ENCODE measurements at regions not wholly inside any gene's neighbourhood (a gene's known extent, or its start where the extent isn't known, plus 50 kb on each side); places are given as distances from the start of the nearest gene placed in this dataset.

DNA sequence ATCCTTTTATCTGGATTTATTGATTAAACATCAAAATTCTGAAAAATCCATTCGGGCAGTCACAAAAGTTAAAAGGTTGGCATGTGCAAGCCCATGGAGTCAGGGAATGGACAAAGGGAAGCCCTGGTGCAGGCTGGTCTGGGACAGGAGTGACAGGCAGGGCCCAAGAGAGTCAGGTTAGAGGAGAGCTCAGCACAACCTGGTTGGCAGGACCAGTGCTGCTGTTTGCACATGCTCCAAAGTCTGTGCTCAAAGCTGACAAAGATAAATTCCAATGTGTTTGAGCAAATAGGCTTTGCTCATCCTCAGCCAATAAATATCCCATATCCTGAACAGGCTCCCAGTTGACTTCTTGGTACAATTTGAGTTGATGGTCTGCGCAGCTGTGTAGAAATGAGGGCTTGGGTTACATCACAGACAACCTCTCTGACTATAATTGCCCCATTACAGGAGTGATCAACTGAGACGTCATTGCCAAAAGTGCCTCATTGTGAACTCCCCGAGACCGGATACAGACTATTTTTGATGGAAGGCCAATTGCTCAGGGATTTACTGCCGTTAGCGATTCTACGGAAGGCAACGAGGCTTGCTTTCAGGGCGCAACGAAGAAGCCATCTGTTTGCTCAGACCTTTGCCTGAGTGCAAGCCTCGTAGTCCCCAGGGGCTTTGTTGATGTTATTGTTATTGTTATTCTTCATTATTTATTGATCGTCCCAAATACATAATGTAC is 1008.1 kb upstream of the TENM3 start:
- Mint-ChIP-seq H3K27me3 (ENCODE audit: insufficient read depth, unreplicated experiment) (no peaks in the 10 kb centered on the region), H3K27ac (ENCODE audit: low read depth, unreplicated experiment) (no peak overlapping the region), H3K9me3 (ENCODE audit: unreplicated experiment) (no peaks in the 10 kb centered on the region), H3K4me1 (ENCODE audit: insufficient read depth, unreplicated experiment) (no peaks in the 10 kb centered on the region), H3K4me3 (ENCODE audit: unreplicated experiment) (no peak overlapping the region), H3K36me3 (ENCODE audit: insufficient read depth, unreplicated experiment) (no peaks in the 10 kb centered on the region)
- intact Hi-C loops (cut with micrococcal nuclease): no loop called here
- no TSS peak for BruUV-seq (replicated peaks)
- no peak for DNase-seq (ENCODE audit: unreplicated experiment)
- ChIA-PET POLR2A (no interaction called here), CTCF (no interaction called here)
- TF ChIP-seq CTCF (IDR thresholded peaks at IDR 0.05; ENCODE audit: unreplicated experiment): no peak

- Mint-ChIP-seq H3K27me3 (ENCODE audit: insufficient read depth, unreplicated experiment) (no peaks in the 10 kb centered on the region), H3K4me1 (ENCODE audit: insufficient read depth, unreplicated experiment) (no peaks in the 10 kb centered on the region), H3K36me3 (ENCODE audit: insufficient read depth, unreplicated experiment) (no peaks in the 10 kb centered on the region), H3K4me3 (ENCODE audit: unreplicated experiment) (no peak overlapping the region), H3K9me3 (ENCODE audit: unreplicated experiment) (no peaks in the 10 kb centered on the region), H3K27ac (ENCODE audit: low read depth, unreplicated experiment) (no peak overlapping the region)
- BruUV-seq (replicated peaks): no TSS peak
- intact Hi-C loops (cut with micrococcal nuclease): no loop called here
- no peak for DNase-seq (ENCODE audit: unreplicated experiment)
- CTCF ChIA-PET: no interaction called here
- POLR2A ChIA-PET: no interaction called here
- TF ChIP-seq CTCF (IDR thresholded peaks at IDR 0.05; ENCODE audit: unreplicated experiment): no peak
These were observed 997.9 kb upstream of the TENM3 start for GRCh38 chr4:181245326-181245725.

DNA sequence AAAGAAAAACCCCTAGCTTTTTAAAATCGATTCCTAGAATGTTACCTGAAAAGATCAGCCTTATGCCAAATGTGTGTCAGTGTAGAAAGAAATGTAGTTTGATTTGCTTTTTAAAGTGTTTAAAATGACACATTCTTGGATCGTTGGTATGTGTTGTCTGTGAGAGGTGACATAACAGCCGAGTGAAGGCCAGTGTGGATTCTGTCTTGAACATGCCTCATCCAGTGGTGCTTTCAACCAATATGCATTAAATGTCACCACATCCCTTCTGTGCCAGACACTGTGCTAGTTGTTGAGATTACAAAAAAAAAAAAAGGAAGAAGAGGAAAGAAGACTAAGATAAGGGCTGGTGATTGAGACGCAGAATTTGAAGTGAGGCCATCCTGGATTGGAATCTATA is 994.2 kb upstream of the TENM3 start:
- intact Hi-C loops (cut with micrococcal nuclease): no loop called here
- no peaks in the 10 kb centered on the region for H3K4me1 Mint-ChIP-seq (ENCODE audit: insufficient read depth, unreplicated experiment)
- H3K27ac Mint-ChIP-seq (ENCODE audit: low read depth, unreplicated experiment): no peak overlapping the region
- no peaks in the 10 kb centered on the region for H3K27me3 Mint-ChIP-seq (ENCODE audit: insufficient read depth, unreplicated experiment)
- TF ChIP-seq CTCF (IDR thresholded peaks at IDR 0.05; ENCODE audit: unreplicated experiment): no peak
- no TSS peak for BruUV-seq (replicated peaks)
- no peak overlapping the region for H3K4me3 Mint-ChIP-seq (ENCODE audit: unreplicated experiment)
- no peaks in the 10 kb centered on the region for H3K36me3 Mint-ChIP-seq (ENCODE audit: insufficient read depth, unreplicated experiment)
- ChIA-PET POLR2A (no interaction called here), CTCF (no interaction called here)
- DNase-seq (ENCODE audit: unreplicated experiment): no peak
- no peaks in the 10 kb centered on the region for H3K9me3 Mint-ChIP-seq (ENCODE audit: unreplicated experiment)

DNA sequence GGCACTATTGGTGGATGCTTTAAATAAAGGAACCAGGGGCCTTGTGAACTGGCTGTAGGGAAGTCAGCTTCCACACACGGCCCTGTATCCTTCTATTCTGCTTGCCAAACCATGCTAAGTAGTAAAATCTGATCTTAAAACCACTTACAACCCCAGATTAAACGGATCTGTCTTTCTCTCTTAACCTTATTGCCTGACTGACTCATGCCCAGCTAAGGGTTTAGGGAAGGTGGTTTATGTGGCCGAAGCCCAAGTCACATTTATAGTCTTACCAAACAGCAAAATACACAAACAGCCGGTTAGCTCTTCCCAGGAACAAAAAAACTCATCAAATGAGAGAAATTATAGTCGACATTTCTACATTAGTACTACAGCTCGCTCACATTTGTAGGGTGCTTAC is 988.4 kb upstream of the TENM3 start:
- BruUV-seq (replicated peaks): no TSS peak
- CTCF ChIA-PET: interaction anchor here (0.5 to 0.9 kb wide), 2 partner anchors 112 to 171 kb away, joined by 3 to 5 read pairs; no protein-coding TSS in a partner anchor
- no peaks in the 10 kb centered on the region for H3K9me3 Mint-ChIP-seq (ENCODE audit: unreplicated experiment)
- no peaks in the 10 kb centered on the region for H3K27me3 Mint-ChIP-seq (ENCODE audit: insufficient read depth, unreplicated experiment)
- TF ChIP-seq CTCF (IDR thresholded peaks at IDR 0.05; ENCODE audit: unreplicated experiment): no peak
- POLR2A ChIA-PET: no interaction called here
- H3K4me1 Mint-ChIP-seq (ENCODE audit: insufficient read depth, unreplicated experiment): no peaks in the 10 kb centered on the region
- no peaks in the 10 kb centered on the region for H3K36me3 Mint-ChIP-seq (ENCODE audit: insufficient read depth, unreplicated experiment)
- intact Hi-C loops (cut with micrococcal nuclease): no loop called here
- H3K27ac Mint-ChIP-seq (ENCODE audit: low read depth, unreplicated experiment): no peak overlapping the region
- no peak for DNase-seq (ENCODE audit: unreplicated experiment)
- H3K4me3 Mint-ChIP-seq (ENCODE audit: unreplicated experiment): no peak overlapping the region
